Muscle of leg (tissue), 3 donors: ENCODE measurements at regions not wholly inside any gene's neighbourhood (a gene's known extent, or its start where the extent isn't known, plus 50 kb on each side); places are given as distances from the start of the nearest gene placed in this dataset.
"Not testable (repeated sequence)": the region's sequence is repeated elsewhere in the genome, so short reads cannot be mapped to it uniquely, and the experiment has no call there.

Experiments
- DNase-seq: peaks from one replicate; pipeline ENCODE4 v3.0.0; 2013
- H3K27ac ChIP-seq: one replicate; pipeline ENCODE4 v1.5.1; 2013; ENCODE audit warnings: mild to moderate bottlenecking, low read length, control low read depth
- H3K27me3 ChIP-seq: one replicate; pipeline ENCODE4 v1.6.1; 2013; ENCODE audit warnings: low read length; ENCODE audit not compliant: control insufficient read depth, insufficient read depth
- H3K36me3 ChIP-seq: one replicate; pipeline ENCODE4 v1.6.1; 2013; ENCODE audit warnings: low read length; ENCODE audit not compliant: control insufficient read depth, insufficient read depth
- H3K4me1 ChIP-seq: one replicate; pipeline ENCODE4 v1.6.1; 2013; ENCODE audit warnings: low read length; ENCODE audit not compliant: control insufficient read depth, insufficient read depth
- H3K4me3 ChIP-seq: one replicate; pipeline ENCODE4 v1.5.1; 2013; ENCODE audit warnings: low read length, control low read depth
- H3K9me3 ChIP-seq: replicated peaks from 2 replicates; pipeline ENCODE4 v1.6.1; 2013; ENCODE audit warnings: low read depth, low read length; ENCODE audit not compliant: control insufficient read depth
- WGBS: methylation state at CpG from one replicate; pipeline ENCODE4 v1.1.5; 2013; ENCODE audit warnings: missing lambda C conversion rate; ENCODE audit not compliant: insufficient coverage; 5-methylcytosine and 5-hydroxymethylcytosine counted together

DNA sequence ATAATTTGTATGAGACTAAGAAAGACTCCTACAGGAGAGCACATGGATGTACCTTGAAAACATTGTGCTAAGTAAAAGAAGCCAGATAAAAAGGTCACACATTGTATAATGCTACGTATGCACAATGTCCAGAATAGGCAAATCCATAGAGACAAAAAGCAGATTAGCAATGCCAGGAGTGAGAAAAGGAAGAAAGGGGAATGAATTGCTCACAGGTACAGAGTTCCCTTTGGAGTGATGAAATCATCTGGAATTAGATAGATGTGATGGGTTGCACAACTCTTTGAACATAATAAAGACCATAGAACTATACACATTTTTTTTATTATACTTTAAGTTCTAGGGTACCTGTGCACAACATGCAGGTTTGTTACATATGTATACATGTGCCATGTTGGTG, 1218.9 kb upstream of the TMEM132C start:
- H3K27ac ChIP-seq = no peak overlapping the region
- no peak for DNase-seq
- H3K36me3 ChIP-seq = no peaks in the 10 kb centered on the region
- WGBS = no CpG with 5 or more reads among the region's 1 CpG
- no peaks in the 10 kb centered on the region for H3K4me1 ChIP-seq
- no peaks in the 10 kb centered on the region for H3K9me3 ChIP-seq
- H3K4me3 ChIP-seq = no peak overlapping the region
- no peaks in the 10 kb centered on the region for H3K27me3 ChIP-seq

DNA sequence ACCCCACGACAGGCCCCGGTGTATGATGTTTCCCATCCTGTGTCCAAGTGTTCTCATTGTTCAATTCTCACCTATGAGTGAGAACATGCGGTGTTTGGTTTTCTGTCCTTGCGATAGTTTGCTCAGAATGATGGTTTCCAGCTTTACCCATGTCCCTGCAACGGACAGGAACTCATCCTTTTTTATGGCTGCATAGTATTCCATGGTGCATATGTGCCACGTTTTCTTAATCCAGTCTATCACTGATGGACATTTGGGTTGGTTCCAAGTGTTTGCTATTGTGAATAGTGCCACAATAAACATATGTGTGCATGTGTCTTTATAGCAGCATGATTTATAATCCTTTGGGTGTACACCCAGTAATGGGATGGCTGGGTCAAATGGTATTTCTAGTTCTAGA, 1218.4 kb upstream of the TMEM132C start:
- H3K4me1 ChIP-seq, H3K4me3 ChIP-seq, H3K36me3 ChIP-seq, H3K9me3 ChIP-seq, H3K27me3 ChIP-seq, DNase-seq, H3K27ac ChIP-seq: not testable (repeated sequence)
- WGBS = no CpG with 5 or more reads among the region's 6 CpGs

DNA sequence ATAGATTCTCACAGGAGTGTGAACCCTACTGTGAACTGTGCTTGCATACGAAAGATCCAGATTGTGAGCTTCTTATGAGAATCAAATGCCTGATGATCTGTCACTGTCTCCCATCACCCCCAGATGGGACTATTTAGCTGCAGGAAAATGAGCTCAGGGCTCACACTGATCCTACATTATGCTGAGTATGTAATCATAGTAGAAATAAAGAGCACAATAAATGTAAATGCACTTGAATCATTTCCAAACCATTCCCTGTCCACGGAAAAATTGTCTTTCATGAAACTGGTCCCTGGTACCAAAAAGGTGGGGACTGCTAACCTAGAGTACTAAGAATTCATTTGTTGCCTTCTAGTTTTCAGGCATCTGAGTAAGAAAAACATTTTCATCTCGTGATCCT, 1215.8 kb upstream of the TMEM132C start:
- 40% methylated on average over 1 of the region's 3 CpGs for WGBS
- no peaks in the 10 kb centered on the region for H3K27me3 ChIP-seq

DNA sequence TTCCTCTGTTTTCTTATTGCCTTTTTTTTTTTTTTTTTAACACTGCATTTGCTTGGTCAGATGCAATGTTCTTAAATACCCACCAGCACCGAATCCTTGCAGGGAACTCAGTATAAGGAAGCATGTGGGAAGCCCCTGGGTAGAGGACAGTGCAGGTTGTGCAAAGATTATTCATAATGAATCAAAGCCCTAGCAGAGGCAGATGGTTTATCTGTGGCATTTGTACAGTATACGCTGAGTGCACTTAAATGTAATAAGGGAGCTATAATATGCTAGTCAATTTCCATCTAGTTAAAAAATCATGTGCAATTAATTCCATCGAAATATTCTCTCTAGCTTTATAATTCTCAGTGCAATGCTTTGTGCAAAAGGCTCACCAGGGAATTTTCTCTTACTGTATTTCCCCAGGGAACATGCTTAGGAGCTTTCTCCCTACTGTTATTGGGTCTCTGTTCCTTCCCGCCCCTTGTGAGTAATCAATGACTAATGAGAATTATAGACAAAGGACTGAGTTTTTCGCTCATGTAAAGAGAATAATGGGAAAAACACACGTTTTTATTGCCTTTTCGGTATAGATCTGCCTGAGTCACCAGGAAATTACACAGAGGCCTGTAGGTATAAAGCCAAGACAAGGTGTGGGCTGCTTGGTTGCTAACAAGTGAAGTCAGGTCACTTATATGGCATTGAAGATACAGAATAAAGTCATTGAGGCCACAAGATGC, 1214.3 kb upstream of the TMEM132C start:
- Histone ChIP-seq H3K4me3 (no peak overlapping the region), H3K27ac (no peak overlapping the region), H3K27me3 (no peaks in the 10 kb centered on the region), H3K9me3 (no peaks in the 10 kb centered on the region), H3K36me3 (no peaks in the 10 kb centered on the region), H3K4me1 (no peaks in the 10 kb centered on the region)
- 61% methylated on average over 4 of the region's 7 CpGs for WGBS
- no peak for DNase-seq

More for the DNA sequence above, 1215.8 kb upstream of the TMEM132C start:
- Histone ChIP-seq H3K4me1 (no peaks in the 10 kb centered on the region), H3K27ac (no peak overlapping the region), H3K36me3 (no peaks in the 10 kb centered on the region), H3K4me3 (no peak overlapping the region), H3K9me3 (no peaks in the 10 kb centered on the region)
- no peak for DNase-seq

DNA sequence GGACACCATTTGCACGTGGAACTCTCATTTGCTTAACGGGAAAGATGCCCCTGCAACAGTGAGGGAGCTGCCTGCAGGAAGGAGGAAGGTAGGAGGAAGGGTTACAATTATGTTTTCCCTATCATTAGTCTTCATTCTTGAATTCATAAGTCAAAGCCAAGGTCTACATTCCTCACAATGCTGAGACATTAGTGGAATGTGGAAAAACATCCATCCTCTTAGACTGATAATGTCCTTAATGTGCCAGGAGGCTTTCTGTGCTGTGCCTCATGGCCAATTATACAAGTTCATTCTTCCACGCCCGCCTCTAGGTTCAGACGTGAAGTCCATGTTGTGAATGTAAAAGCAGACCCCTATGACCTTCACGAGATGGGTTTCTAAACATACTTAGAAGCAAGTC, 1212.4 kb upstream of the TMEM132C start:
- Histone ChIP-seq H3K36me3 (no peaks in the 10 kb centered on the region), H3K4me1 (no peaks in the 10 kb centered on the region), H3K27me3 (no peaks in the 10 kb centered on the region), H3K4me3 (no peak overlapping the region), H3K9me3 (no peaks in the 10 kb centered on the region), H3K27ac (no peak overlapping the region)
- no peak for DNase-seq
- 50% methylated on average over 1 of the region's 6 CpGs for WGBS

DNA sequence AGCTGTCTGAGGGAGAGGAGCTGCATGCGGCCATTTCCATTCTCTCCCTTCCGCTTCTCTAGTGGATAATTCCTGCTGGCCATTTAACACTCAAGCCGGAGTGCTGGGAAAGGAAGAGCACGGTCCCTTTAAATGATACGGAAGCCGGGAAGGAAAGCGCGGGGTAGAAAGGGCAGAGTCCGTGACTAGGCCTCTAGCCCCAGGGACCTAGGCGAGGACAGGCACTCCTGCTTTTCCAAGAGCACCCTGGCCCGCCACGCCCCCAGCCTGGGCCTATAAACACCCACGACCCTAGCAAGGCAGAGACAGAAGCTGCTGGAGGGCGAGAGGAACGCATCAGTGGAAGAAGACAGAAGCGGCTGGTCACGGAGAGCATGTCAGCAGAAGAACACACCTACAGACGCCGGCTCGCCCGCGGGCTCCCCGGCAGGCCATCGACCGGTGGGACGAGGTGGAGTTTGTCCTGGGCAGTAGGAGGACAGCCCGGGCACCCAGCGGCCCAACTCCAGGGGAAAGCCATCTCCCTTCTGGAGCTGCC, 1206.6 kb upstream of the TMEM132C start:
- H3K36me3 ChIP-seq = no peaks in the 10 kb centered on the region
- H3K27me3 ChIP-seq = no peaks in the 10 kb centered on the region
- no peak overlapping the region for H3K4me3 ChIP-seq
- DNase-seq = no peak
- H3K9me3 ChIP-seq = no peaks in the 10 kb centered on the region
- no peak overlapping the region for H3K27ac ChIP-seq
- 88% methylated on average over 26 of the region's 28 CpGs for WGBS
- no peaks in the 10 kb centered on the region for H3K4me1 ChIP-seq

DNA sequence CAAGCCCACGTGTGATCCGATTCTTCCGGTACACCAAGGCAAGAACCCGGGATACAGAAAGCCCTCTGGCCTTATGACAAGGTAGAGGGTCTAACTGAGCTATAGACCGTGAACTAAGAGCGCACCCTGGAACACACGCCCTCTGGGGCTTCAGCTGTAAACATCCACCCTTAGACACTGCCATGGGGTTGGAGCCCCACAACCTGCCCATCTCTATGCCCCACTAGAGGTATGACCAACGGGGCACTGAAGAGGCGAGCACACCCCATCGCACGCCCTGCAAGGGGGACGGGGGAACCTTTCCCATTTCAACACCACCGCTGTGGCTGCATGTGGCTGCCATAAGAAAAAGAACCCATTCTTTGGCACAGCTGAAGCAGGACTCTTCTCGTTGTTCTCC, 1206.0 kb upstream of the TMEM132C start:
- Histone ChIP-seq H3K27ac (no peak overlapping the region), H3K36me3 (no peaks in the 10 kb centered on the region), H3K4me3 (no peak overlapping the region), H3K4me1 (no peaks in the 10 kb centered on the region), H3K27me3 (no peaks in the 10 kb centered on the region), H3K9me3 (no peaks in the 10 kb centered on the region)
- no peak for DNase-seq
- 93% methylated on average over 11 of the region's 14 CpGs for WGBS

DNA sequence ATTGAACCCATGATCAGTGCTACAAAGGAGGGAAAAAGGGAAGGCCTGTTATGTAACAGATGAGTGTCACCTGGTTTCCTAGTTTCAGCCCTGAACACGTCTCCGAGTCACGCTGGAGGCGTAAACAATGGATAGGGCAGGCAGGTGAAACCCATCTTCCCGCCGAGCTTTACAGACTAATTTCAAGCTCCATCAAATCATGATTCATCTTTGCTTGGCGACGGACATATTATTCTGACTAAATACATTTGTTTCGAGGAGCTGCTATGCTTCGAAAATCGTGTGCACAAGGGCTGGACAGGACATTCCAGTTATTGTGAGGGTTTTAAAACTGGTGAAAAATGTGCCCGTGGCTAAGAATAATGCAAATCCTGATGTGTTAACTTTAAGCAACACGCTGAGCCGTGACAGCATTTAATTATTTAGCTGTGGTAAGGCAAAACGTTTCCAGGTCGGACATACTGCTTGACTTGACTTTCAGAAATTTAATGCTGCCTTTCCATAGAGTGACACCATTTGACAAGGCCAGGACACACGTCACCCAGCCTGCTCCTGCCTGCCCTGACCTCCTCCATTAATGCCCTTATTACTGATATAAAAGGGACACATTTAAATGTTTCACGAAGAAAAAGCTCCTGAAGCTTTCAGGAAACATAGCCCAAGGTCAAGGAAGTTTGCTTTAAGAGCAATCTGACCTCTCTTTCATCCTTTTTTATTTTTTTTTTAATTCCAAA, 1203.5 kb upstream of the TMEM132C start:
- no peaks in the 10 kb centered on the region for H3K9me3 ChIP-seq
- no peaks in the 10 kb centered on the region for H3K27me3 ChIP-seq
- WGBS = 63% methylated on average over 14 of the region's 18 CpGs
- no peak overlapping the region for H3K4me3 ChIP-seq
- H3K4me1 ChIP-seq = no peaks in the 10 kb centered on the region
- no peaks in the 10 kb centered on the region for H3K36me3 ChIP-seq
- DNase-seq = no peak
- H3K27ac ChIP-seq = no peak overlapping the region

DNA sequence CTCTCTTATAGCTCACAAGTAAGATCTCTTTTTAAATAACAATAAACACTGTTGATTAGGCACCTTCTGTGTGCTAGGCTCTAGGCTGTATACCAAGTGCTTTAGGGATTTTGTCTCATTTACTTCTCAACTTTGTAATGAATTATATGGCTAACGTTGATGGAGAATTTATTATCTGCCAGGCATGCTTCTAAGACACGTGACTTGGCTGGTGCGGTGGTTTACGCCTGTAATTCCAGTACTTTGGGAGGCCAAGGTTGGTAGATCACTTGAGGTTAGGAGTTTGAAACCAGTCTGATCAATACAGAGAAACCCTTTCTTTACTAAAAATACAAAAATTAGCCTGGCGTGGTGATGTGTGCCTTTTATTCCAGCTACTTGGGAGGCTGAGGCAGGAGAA, 1202.8 kb upstream of the TMEM132C start:
- Histone ChIP-seq H3K4me3 (no peak overlapping the region), H3K27me3 (no peaks in the 10 kb centered on the region), H3K4me1 (no peaks in the 10 kb centered on the region), H3K36me3 (no peaks in the 10 kb centered on the region), H3K27ac (no peak overlapping the region), H3K9me3 (no peaks in the 10 kb centered on the region)
- no CpG with 5 or more reads among the region's 5 CpGs for WGBS
- DNase-seq = no peak

DNA sequence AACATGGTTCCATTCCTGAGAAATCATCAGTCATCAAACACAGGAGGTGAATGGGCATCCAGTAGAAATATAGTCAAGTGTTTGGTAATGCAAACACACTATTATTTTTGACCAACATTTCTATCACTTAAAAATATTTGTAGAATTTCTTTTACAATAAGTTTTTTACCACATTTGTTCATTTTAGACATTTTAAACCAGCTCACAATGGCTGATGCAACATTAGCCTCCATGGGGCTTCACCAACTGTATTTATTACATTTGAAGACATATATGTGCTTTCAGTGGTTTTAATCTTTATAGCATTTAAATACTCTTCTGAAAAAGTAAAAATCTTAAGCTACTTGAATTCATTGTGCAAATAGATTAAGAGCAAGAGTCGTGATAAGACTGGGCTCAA, 1201.4 kb upstream of the TMEM132C start:
- Histone ChIP-seq H3K27ac (no peak overlapping the region), H3K27me3 (no peaks in the 10 kb centered on the region), H3K36me3 (no peaks in the 10 kb centered on the region), H3K4me1 (no peaks in the 10 kb centered on the region), H3K4me3 (no peak overlapping the region), H3K9me3 (no peaks in the 10 kb centered on the region)
- DNase-seq = no peak
- no CpG with 5 or more reads among the region's 1 CpG for WGBS
